Calu3 (cell line): ENCODE measurements at regions not wholly inside any gene's neighbourhood (a gene's known extent, or its start where the extent isn't known, plus 50 kb on each side); places are given as distances from the start of the nearest gene placed in this dataset.

Experiments used
- BruUV-seq: library from RNA; stranded (reverse); fragments of 400-500 nt; replicated peaks from 2 replicates; lab custom pipeline; 2021; lab: Mats Ljungman, UMichigan
- CTCF ChIA-PET: fragments of 300-600 bp; sonication (Branson Sonifier 250); formaldehyde crosslinking; loops from one replicate; lab custom pipeline; 2022; ENCODE audit warnings: antibody characterized with exemption; lab: Charles Lee
- DNase-seq: peaks from one replicate; pipeline ENCODE4 v3.0.0; 2022
- H3K27ac Mint-ChIP-seq: one replicate; pipeline ENCODE4 v1.8.0; 2022; ENCODE audit warnings: mixed read lengths; ENCODE audit not compliant: unreplicated experiment
- H3K27me3 Mint-ChIP-seq: one replicate; pipeline ENCODE4 v1.8.0; 2022; ENCODE audit warnings: mixed read lengths; ENCODE audit not compliant: unreplicated experiment
- H3K36me3 Mint-ChIP-seq: one replicate; pipeline ENCODE4 v1.8.0; 2022; ENCODE audit warnings: mild to moderate bottlenecking, moderate library complexity, mixed read lengths; ENCODE audit not compliant: insufficient read depth, unreplicated experiment
- H3K4me1 Mint-ChIP-seq: one replicate; pipeline ENCODE4 v1.8.0; 2022; ENCODE audit warnings: mild to moderate bottlenecking, low read depth, mixed read lengths; ENCODE audit not compliant: unreplicated experiment
- H3K4me3 Mint-ChIP-seq: one replicate; pipeline ENCODE4 v1.8.0; 2022; ENCODE audit warnings: mild to moderate bottlenecking, low read depth, moderate library complexity, mixed read lengths; ENCODE audit not compliant: unreplicated experiment
- H3K9me3 Mint-ChIP-seq: one replicate; pipeline ENCODE4 v1.8.0; 2022; ENCODE audit warnings: low read depth, mixed read lengths; ENCODE audit not compliant: unreplicated experiment
- CTCF ChIP-seq: fragments of 200-600 bp; IDR thresholded peaks from one replicate; pipeline ENCODE4 v1.8.0; 2022; ENCODE audit warnings: antibody characterized with exemption; ENCODE audit not compliant: unreplicated experiment
- intact Hi-C: fragments of 100-400 bp; cut with micrococcal nuclease; formaldehyde crosslinking; loops from one replicate; pipeline ENCODE4 v1.10.0; 2022; ENCODE audit not compliant: unreplicated experiment

GRCh38 chrX:139106069-139106468, 394.6 kb upstream of the FGF13 start:
- Mint-ChIP-seq H3K4me3 (no peak overlapping the region), H3K27ac (no peak overlapping the region), H3K36me3 (no peaks in the 10 kb centered on the region), H3K27me3 (no peaks in the 10 kb centered on the region), H3K4me1 (no peaks in the 10 kb centered on the region), H3K9me3 (peaks cover 6% of the 10 kb centered on the region)
- intact Hi-C loops = no loop called here
- CTCF ChIA-PET = no interaction called here
- no TSS peak for BruUV-seq
- no peak for DNase-seq
- TF ChIP-seq CTCF = no peak

GRCh38 chrX:139094671-139095592, 383.4 kb upstream of the FGF13 start:
- no peaks in the 10 kb centered on the region for H3K36me3 Mint-ChIP-seq
- no peaks in the 10 kb centered on the region for H3K27me3 Mint-ChIP-seq
- H3K9me3 Mint-ChIP-seq = no peaks in the 10 kb centered on the region
- TF ChIP-seq CTCF = no peak
- no TSS peak for BruUV-seq
- intact Hi-C loops = no loop called here
- no peaks in the 10 kb centered on the region for H3K4me1 Mint-ChIP-seq
- CTCF ChIA-PET = no interaction called here
- no peak overlapping the region for H3K4me3 Mint-ChIP-seq
- H3K27ac Mint-ChIP-seq = no peak overlapping the region
- DNase-seq = no peak

- Mint-ChIP-seq H3K4me1 (no peaks in the 10 kb centered on the region), H3K27ac (no peak overlapping the region), H3K36me3 (no peaks in the 10 kb centered on the region), H3K27me3 (no peaks in the 10 kb centered on the region), H3K9me3 (no peaks in the 10 kb centered on the region), H3K4me3 (no peak overlapping the region)
- no peak for TF ChIP-seq CTCF
- CTCF ChIA-PET = no interaction called here
- no TSS peak for BruUV-seq
- intact Hi-C loops = no loop called here
- DNase-seq = no peak
Measured at GRCh38 chrX:139093201-139093600, 381.7 kb upstream of the FGF13 start.

- CTCF ChIA-PET = no interaction called here
- no peak for DNase-seq
- Mint-ChIP-seq H3K27ac (no peak overlapping the region), H3K36me3 (no peaks in the 10 kb centered on the region), H3K4me1 (no peaks in the 10 kb centered on the region), H3K27me3 (no peaks in the 10 kb centered on the region), H3K9me3 (no peaks in the 10 kb centered on the region), H3K4me3 (no peak overlapping the region)
- no TSS peak for BruUV-seq
- no peak for TF ChIP-seq CTCF
- intact Hi-C loops = no loop called here
Measured at GRCh38 chrX:139091878-139092277, 380.4 kb upstream of the FGF13 start.
